ENCODE measurements at regions not wholly inside any gene's neighbourhood (a gene's known extent, or its start where the extent isn't known, plus 50 kb on each side); places are given as distances from the start of the nearest gene placed in this dataset.
"Not testable (repeated sequence)": the region's sequence is repeated elsewhere in the genome, so short reads cannot be mapped to it uniquely, and the experiment has no call there.

DNA sequence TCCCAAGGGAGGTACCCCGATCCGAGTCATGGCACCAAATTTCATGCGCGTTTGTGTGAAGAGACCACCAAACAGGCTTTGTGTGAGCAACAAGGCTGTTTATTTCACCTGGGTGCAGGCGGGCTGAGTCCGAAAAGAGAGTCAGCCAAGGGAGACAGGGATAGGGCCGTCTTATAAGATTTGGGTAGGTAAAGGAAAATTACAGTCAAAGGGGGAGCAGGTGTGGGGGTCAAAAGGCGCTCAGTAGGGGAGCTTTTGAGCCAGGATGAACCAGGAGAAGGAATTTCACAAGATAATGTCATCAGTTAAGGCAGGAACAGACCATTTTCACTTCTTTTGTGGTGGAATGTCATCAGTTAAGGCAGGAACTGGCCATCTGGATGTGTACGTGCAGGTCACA, 1104.1 kb downstream of the OLFM4 start:
- not testable (repeated sequence) for TF ChIP-seq SUZ12 (IDR thresholded peaks at IDR 0.05); BHLHE40 (IDR thresholded peaks at IDR 0.05; ENCODE audit: borderline replicate concordance); PKNOX1 (IDR thresholded peaks at IDR 0.05); NFRKB (IDR thresholded peaks at IDR 0.05); SP1 (IDR thresholded peaks at IDR 0.05); FOXM1 (IDR thresholded peaks at IDR 0.05; ENCODE audit: borderline replicate concordance); HDGF (IDR thresholded peaks at IDR 0.05; ENCODE audit: borderline replicate concordance); ARNT (IDR thresholded peaks at IDR 0.05); L3MBTL2 (conservative IDR thresholded peaks at IDR 0.05); FOXA1 (IDR thresholded peaks at IDR 0.05); TARDBP (IDR thresholded peaks at IDR 0.05); LEF1 (IDR thresholded peaks at IDR 0.05; ENCODE audit: borderline replicate concordance); FOXK2 (IDR thresholded peaks at IDR 0.05); ELF4 (IDR thresholded peaks at IDR 0.05)
